ENCODE measurements at regions not wholly inside any gene's neighbourhood (a gene's known extent, or its start where the extent isn't known, plus 50 kb on each side); places are given as distances from the start of the nearest gene placed in this dataset.

DNA sequence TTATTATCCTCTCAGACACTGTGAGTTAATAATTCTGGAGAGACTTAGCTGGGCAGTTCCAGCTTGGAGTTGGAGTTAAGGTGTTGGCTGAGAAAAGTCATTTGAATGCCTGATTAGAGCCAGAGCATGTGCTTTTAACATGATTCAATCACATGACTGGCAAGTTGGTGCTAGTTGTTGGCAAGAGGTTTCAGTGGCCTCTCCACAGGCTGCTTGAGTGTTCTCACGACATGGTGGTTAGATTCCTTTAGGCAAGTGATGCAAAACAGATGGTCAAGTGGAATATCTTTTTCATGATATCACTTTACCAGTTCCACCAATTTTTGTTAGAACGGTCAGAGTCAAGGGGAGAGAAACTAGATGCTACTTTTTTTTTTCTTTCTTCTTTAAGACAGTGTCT is 262.7 kb upstream of the FN1 start:
- Mint-ChIP-seq H3K4me1 (no peaks in the 10 kb centered on the region), H3K36me3 (no peaks in the 10 kb centered on the region), H3K9me3 (no peaks in the 10 kb centered on the region), H3K27ac (no peak overlapping the region), H3K4me3 (no peak overlapping the region), H3K27me3 (peaks cover 4% of the 10 kb centered on the region)
- DNase-seq, result no peak
- CTCF ChIA-PET, result no interaction called here

DNA sequence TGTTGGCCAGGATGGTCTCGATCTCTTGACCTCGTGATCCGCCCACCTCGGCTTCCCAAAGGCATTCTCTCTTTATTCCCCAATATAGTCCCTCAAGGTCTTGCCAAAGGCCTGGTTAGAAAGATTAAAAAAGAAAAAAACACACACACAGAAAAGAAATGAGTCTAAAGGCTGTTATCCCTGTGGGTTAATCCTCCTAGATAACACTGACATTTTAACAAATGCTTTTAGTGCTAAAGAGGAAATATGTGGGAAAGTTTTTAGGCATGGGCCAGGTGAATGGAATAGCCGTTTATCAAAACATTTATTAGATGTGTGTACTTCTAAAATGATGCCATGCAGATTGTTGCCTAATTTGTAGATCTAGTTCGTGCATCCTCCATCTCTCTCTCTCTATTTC is 261.6 kb upstream of the FN1 start:
- H3K27ac Mint-ChIP-seq, result no peak overlapping the region
- H3K4me1 Mint-ChIP-seq, result no peaks in the 10 kb centered on the region
- H3K36me3 Mint-ChIP-seq, result no peaks in the 10 kb centered on the region
- no peak overlapping the region for H3K4me3 Mint-ChIP-seq
- no peaks in the 10 kb centered on the region for H3K9me3 Mint-ChIP-seq
- H3K27me3 Mint-ChIP-seq, result peaks cover 4% of the 10 kb centered on the region
- CTCF ChIA-PET, result no interaction called here
- DNase-seq, result no peak

DNA sequence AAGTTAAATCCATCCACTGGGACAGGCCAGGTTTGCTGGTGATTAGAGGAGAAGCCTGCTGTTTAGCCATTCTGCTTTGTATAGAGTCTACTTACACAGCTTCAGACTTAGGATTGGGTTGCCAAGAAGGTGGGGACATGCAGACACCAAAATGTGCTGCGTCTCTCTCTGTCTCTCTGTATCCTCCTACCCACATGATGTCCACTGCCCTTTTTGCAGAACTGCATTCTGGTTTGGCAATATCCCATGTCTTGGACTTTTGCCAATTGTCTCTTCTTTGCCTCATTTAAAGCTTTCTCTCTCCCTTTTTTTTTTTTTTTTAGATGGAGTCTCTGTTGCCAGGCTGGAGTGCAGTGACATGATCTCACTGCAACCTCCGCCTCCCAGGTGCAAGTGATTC is 261.1 kb upstream of the FN1 start:
- Mint-ChIP-seq H3K9me3 (no peaks in the 10 kb centered on the region), H3K4me1 (no peaks in the 10 kb centered on the region), H3K36me3 (no peaks in the 10 kb centered on the region), H3K4me3 (no peak overlapping the region), H3K27me3 (peaks cover 4% of the 10 kb centered on the region), H3K27ac (no peak overlapping the region)
- CTCF ChIA-PET, result interaction anchor here (0.8 kb wide), 1 partner anchor 170 kb away, joined by 4 read pairs; no protein-coding TSS in a partner anchor
- no peak for DNase-seq

DNA sequence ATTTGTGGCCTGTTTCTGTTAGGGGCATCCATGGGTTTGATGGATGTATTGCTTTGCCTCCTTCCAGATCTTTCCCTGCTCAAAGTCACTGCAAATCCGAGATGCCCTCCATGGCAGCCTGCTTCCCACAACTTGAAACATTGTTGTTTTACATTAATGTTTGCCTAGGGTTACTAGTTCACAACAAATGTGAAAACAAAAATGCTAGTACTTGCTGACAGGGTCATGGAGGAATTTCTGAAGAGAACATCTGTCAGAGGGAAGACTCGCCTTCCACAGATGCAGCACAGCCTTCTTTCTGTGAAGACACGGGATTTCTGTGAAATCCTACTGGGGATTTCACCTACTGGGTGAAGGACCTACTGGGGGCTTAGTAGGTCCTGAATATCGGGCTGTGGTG is 260.0 kb upstream of the FN1 start:
- Mint-ChIP-seq H3K9me3 (no peaks in the 10 kb centered on the region), H3K36me3 (no peaks in the 10 kb centered on the region), H3K27me3 (peaks cover 4% of the 10 kb centered on the region), H3K27ac (no peak overlapping the region), H3K4me3 (no peak overlapping the region), H3K4me1 (no peaks in the 10 kb centered on the region)
- CTCF ChIA-PET, result no interaction called here
- no peak for DNase-seq

DNA sequence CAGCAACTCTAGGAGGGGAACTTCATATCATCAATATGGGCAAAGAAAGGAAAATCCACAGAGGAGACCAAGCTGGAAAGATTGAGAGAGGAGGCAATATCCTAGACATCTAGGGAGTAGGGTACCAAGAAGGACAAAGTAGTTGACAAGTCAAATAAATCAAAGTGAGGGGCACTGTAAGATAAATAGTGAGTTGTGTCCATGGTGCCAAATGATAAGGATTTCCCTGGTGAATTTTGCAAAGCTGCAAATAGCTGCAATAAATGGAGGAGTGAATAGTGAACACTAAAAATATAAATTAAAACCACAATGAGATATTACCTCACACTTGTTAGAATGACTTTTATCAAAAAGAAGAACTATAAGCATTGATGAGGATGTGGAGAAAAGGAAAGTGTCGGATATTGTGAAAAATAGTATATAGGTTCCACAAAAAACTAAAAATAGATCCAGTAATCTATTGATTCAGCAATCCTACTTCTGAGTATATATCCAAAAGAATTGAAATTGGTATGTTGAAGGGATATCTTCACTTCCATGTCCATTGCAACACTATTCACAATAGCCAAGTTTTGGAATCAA is 258.2 kb upstream of the FN1 start:
- H3K4me3 Mint-ChIP-seq, result no peak overlapping the region
- CTCF ChIA-PET, result no interaction called here
- peaks cover 4% of the 10 kb centered on the region for H3K27me3 Mint-ChIP-seq
- no peaks in the 10 kb centered on the region for H3K36me3 Mint-ChIP-seq
- no peaks in the 10 kb centered on the region for H3K4me1 Mint-ChIP-seq
- DNase-seq, result no peak
- H3K27ac Mint-ChIP-seq, result no peak overlapping the region
- H3K9me3 Mint-ChIP-seq, result no peaks in the 10 kb centered on the region

DNA sequence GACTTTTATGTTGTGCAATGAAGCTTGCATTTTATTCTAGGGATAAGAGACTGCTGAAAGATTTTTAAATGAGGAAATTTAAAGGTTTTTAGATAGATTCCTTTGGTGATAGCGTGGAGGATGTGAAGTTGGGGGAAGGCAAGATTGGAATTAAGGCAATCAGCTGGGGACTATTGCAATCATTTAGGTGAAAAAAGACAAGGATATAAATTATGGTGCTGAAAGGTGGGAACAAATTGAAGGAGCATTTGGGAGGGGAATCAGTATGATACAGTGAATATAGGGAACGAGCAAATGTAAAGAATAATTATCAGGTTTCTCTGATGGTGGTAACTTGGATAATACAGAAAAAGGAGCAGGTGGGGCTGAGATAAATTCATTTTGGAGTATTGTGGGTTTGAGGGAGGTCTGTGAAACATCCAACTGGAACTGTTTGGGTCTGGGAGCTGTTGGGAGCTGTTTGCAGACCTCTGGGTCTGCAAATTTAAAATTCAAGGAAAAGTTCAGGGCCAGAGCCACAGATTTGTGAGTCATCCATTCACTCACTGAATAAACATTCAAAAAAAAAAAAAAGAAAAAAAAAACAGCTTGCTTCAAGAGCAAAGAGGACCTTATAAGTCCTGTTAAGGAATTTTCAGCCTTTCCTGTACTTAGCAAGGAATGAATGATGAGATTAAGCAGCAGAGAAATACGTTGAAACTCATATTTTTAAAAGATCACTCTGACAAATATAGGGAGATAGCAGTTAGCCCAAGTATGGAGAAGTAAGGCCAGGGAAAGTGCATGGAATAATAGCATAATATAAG is 257.5 kb upstream of the FN1 start:
- Mint-ChIP-seq H3K27me3 (no peaks in the 10 kb centered on the region), H3K4me1 (no peaks in the 10 kb centered on the region), H3K36me3 (no peaks in the 10 kb centered on the region), H3K9me3 (no peaks in the 10 kb centered on the region), H3K27ac (no peak overlapping the region), H3K4me3 (no peak overlapping the region)
- CTCF ChIA-PET, result no interaction called here
- no peak for DNase-seq

DNA sequence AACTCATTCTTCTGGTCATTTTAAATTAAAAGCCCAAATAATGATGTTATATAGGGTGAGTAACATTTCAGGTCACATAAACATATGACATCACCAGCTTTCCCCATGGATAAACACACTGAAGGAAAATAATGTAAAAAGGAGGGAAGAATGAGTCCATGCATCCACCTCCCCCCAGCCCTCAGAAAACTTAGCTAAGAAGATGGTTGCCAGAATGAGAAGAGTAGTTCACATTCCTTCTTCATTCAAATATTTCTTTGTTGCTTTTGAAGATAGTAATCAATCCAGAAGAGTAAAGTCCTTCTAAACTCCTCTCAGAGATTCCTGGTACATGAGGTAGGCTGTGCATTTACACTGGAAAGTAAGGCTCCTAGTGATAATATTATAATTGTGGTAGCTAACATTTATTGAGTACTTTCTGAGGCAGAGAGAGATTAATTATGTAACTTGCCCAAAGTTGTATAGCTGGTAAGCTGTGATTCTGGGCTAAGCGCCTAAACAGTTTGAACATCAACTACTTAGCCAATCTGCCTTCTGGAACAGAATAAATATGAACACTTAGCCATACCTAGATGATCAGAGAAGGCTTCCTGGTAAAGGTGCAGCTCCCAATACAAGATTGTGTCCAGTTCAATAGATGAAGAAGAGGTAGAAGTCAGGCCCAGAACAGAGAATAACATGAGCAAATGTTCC is 256.7 kb upstream of the FN1 start:
- CTCF ChIA-PET, result no interaction called here
- DNase-seq, result no peak
- no peak overlapping the region for H3K27ac Mint-ChIP-seq
- no peaks in the 10 kb centered on the region for H3K9me3 Mint-ChIP-seq
- no peaks in the 10 kb centered on the region for H3K36me3 Mint-ChIP-seq
- H3K27me3 Mint-ChIP-seq, result no peaks in the 10 kb centered on the region
- H3K4me1 Mint-ChIP-seq, result no peaks in the 10 kb centered on the region
- no peak overlapping the region for H3K4me3 Mint-ChIP-seq

GRCh38 chr2:215691346-215691745 is 255.5 kb upstream of the FN1 start:
- Mint-ChIP-seq H3K4me3 (no peak overlapping the region), H3K9me3 (no peaks in the 10 kb centered on the region), H3K4me1 (no peaks in the 10 kb centered on the region), H3K36me3 (no peaks in the 10 kb centered on the region), H3K27me3 (peaks cover 4% of the 10 kb centered on the region), H3K27ac (no peak overlapping the region)
- CTCF ChIA-PET, result no interaction called here
- no peak for DNase-seq

DNA sequence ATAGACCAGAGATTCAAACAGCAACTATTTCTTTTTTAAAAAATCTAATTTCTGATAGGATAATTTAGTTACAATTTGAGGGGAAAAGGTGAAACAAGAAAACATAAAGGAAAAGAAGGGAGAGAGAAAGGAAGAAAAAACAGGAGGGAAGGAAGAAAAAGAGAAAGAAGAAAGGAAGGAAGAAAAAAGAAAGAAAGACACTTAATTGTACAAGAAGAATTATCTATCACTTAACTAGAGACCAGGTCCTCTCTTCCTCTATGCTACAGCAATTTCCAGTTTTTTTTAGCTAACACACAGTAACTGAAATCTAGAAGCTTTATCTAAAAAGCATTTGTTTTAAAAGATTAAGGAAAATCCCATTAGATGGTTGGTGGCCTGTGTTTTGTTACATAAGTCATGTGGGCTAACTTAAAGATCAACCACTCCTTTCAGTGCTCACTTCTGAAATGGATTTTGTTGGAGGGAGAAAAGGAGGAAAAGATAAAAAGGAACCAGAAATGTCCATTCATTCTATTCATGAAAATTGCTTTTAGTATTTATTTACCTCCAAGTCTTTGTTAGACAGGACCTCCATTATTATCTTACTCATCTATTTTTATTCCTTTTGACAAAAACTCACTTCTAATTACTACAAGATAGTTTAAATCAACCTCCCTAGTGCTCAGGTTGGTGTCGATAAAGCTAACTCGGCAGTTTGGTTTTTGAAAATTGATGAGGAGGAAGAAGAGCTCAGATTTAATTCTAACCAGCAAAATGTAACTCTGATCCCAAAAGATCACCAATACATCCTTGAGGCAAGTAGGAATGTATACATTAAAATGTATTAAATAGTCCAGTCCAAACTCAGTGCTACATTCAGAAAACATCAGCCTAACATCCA is 251.5 kb upstream of the FN1 start:
- Mint-ChIP-seq H3K4me3 (no peak overlapping the region), H3K27me3 (peaks cover 9% of the 10 kb centered on the region), H3K36me3 (peaks cover 10% of the 10 kb centered on the region), H3K9me3 (peaks cover 11% of the 10 kb centered on the region), H3K27ac (no peak overlapping the region), H3K4me1 (peaks cover 2% of the 10 kb centered on the region)
- CTCF ChIA-PET, result no interaction called here
- no peak for DNase-seq

GRCh38 chr2:215685238-215685990 is 249.5 kb upstream of the FN1 start:
- Mint-ChIP-seq H3K27ac (peak overlapping the region; percentile 66), H3K36me3 (peaks cover 13% of the 10 kb centered on the region), H3K4me1 (peaks cover 22% of the 10 kb centered on the region), H3K9me3 (peaks cover 14% of the 10 kb centered on the region), H3K4me3 (no peak overlapping the region), H3K27me3 (peaks cover 9% of the 10 kb centered on the region)
- CTCF ChIA-PET, result interaction anchor here (0.6 to 0.7 kb wide), 2 partner anchors 37 to 80 kb away, joined by 3 to 4 read pairs; no protein-coding TSS in a partner anchor
- DNase-seq, result no peak

DNA sequence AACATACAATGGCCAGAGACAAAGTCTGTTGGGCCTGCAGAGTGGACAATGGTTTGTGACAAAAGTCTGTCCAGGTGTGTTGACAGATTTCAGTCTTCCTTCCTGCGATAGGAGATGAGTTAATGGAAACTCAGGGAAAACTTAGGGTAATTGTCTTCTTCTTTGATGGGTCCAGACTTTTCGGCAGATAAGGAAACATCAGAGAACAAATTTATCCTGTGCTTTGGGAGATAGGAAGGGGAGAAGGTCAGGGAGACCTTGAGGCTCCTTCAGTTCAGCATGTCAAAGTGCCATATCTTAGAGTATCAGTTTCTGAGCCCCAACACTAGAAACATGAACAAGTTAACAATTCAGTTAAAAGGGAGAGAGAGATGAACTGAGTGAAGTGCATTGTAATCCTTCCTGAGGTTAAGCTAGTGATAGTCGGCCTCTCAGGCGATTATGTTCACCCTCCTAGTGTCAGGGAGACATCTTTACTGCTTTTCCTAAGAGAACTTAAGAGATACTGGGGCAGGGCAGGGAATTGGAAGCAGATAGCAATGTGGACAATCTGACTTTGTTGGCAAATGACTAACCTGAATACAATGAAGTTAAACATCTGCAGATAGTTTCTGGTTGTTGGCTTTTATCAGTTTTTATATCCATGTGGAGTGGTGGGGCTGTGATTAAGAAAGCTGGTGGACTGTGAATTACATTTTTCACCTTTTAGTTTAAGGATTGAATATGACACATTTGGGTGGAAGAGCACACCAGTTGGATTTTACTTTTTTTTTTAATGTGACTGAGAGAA is 248.8 kb upstream of the FN1 start:
- Mint-ChIP-seq H3K27ac (peak overlapping the region; percentile 66), H3K36me3 (peaks cover 13% of the 10 kb centered on the region), H3K4me1 (peaks cover 26% of the 10 kb centered on the region), H3K9me3 (peaks cover 14% of the 10 kb centered on the region), H3K27me3 (peaks cover 9% of the 10 kb centered on the region), H3K4me3 (no peak overlapping the region)
- DNase-seq, result no peak
- CTCF ChIA-PET, result interaction anchor here (0.6 to 0.7 kb wide), 2 partner anchors 36 to 81 kb away, joined by 3 to 4 read pairs; no protein-coding TSS in a partner anchor

- Mint-ChIP-seq H3K27ac (no peak overlapping the region), H3K4me1 (peaks cover 28% of the 10 kb centered on the region), H3K36me3 (peaks cover 13% of the 10 kb centered on the region), H3K27me3 (peaks cover 9% of the 10 kb centered on the region), H3K9me3 (peaks cover 14% of the 10 kb centered on the region), H3K4me3 (no peak overlapping the region)
- no peak for DNase-seq
- CTCF ChIA-PET, result no interaction called here
Measured at GRCh38 chr2:215683295-215683694, 247.4 kb upstream of the FN1 start.

Data from activated naive CD4-positive, alpha-beta T cell treated with anti-CD3 and anti-CD28 coated beads, Interleukin-2, amount 10 ng/mL, durations not matched to agents 7 days and 5 days (primary cell).